ENCODE measurements at regions not wholly inside any gene's neighbourhood (a gene's known extent, or its start where the extent isn't known, plus 50 kb on each side); places are given as distances from the start of the nearest gene placed in this dataset.

DNA sequence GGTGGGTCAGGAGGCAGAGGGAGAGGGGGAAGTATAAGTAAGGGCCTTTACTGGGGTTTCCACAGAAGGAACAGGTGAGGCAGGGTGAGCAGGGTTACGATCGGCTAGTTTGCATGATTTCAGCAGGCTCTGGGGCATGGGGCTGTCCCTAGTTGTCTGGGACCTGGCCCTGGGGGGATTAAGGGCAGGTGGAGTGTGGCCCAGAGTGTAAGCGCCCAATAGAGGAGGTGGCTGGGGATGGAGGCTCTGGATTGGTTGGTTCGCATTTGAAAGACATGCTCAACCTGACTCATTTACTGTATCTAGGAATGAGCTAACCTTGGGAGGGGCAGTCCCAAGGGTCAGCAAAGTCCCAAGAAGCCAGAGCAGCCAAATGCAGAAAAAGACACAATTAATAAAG, 230.3 kb downstream of the MAP2K4 start:
- no peak overlapping the region for H3K4me3 ChIP-seq (ENCODE audit: low read depth, low read length)
- DNase-seq: no peak
- no peak overlapping the region for H3K27ac ChIP-seq
- TF ChIP-seq, protein P1, sequence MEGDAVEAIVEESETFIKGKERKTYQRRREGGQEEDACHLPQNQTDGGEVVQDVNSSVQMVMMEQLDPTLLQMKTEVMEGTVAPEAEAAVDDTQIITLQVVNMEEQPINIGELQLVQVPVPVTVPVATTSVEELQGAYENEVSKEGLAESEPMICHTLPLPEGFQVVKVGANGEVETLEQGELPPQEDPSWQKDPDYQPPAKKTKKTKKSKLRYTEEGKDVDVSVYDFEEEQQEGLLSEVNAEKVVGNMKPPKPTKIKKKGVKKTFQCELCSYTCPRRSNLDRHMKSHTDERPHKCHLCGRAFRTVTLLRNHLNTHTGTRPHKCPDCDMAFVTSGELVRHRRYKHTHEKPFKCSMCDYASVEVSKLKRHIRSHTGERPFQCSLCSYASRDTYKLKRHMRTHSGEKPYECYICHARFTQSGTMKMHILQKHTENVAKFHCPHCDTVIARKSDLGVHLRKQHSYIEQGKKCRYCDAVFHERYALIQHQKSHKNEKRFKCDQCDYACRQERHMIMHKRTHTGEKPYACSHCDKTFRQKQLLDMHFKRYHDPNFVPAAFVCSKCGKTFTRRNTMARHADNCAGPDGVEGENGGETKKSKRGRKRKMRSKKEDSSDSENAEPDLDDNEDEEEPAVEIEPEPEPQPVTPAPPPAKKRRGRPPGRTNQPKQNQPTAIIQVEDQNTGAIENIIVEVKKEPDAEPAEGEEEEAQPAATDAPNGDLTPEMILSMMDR (IDR thresholded peaks at IDR 0.05; ENCODE audit: low read depth, low read length, missing control alignments): no peak
- no peaks in the 10 kb centered on the region for H3K36me3 ChIP-seq (replicated peaks)
- in situ Hi-C loops (cut with HindIII; ENCODE audit: low pct_ligation_motif_present, low sequenced_read_pairs): no loop called here
- H3K27me3 ChIP-seq (replicated peaks): no peaks in the 10 kb centered on the region

DNA sequence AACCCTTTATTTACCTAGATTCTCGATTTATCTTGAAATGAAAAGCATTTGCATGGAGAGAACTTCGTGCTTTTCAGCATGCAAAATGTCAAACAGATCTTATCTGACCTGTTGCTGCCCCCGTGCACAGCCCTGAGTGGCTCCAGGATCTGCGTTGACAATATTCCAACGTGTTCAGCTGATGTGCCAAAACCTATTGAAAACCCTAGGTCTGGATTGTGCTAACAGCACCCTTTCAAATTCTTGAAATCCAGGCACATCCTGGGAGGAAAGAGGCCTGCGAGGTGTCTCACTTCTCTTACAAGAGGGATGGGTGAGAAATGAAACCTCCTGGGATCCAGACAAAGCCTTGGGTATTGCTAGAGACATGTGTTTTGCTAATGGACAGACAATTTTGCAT, 231.8 kb downstream of the MAP2K4 start:
- Histone ChIP-seq H3K27me3 (replicated peaks) (no peaks in the 10 kb centered on the region), H3K36me3 (replicated peaks) (no peaks in the 10 kb centered on the region), H3K27ac (no peak overlapping the region), H3K4me3 (ENCODE audit: low read depth, low read length) (no peak overlapping the region)
- DNase-seq: no peak
- TF ChIP-seq, protein P1 (IDR thresholded peaks at IDR 0.05; ENCODE audit: low read depth, low read length, missing control alignments): no peak
- in situ Hi-C loops (cut with HindIII; ENCODE audit: low pct_ligation_motif_present, low sequenced_read_pairs): no loop called here

DNA sequence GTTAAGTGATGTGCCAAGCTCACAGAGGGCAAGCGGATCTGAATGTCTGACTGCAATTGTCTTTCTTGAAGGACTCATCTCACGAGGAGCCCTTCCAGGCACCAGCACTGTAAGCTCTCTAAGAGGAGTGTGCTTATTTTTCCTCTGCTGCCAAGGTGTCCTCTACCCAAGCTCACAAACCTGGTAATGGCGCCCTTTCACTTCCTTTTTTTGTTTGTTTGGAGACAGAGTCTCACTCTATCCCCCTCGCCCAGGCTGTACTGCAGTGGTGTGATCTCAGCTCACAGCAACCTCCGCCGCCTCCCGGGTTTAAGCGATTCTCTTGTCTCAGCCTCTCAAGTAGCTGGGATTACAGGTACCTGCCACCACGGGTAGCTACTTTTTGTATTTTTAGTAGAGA, 233.8 kb downstream of the MAP2K4 start:
- Histone ChIP-seq H3K4me3 (ENCODE audit: low read depth, low read length) (no peak overlapping the region), H3K27ac (no peak overlapping the region), H3K27me3 (replicated peaks) (no peaks in the 10 kb centered on the region), H3K36me3 (replicated peaks) (no peaks in the 10 kb centered on the region)
- in situ Hi-C loops (cut with HindIII; ENCODE audit: low pct_ligation_motif_present, low sequenced_read_pairs): no loop called here
- TF ChIP-seq, protein P1 (IDR thresholded peaks at IDR 0.05; ENCODE audit: low read depth, low read length, missing control alignments): no peak
- no peak for DNase-seq

DNA sequence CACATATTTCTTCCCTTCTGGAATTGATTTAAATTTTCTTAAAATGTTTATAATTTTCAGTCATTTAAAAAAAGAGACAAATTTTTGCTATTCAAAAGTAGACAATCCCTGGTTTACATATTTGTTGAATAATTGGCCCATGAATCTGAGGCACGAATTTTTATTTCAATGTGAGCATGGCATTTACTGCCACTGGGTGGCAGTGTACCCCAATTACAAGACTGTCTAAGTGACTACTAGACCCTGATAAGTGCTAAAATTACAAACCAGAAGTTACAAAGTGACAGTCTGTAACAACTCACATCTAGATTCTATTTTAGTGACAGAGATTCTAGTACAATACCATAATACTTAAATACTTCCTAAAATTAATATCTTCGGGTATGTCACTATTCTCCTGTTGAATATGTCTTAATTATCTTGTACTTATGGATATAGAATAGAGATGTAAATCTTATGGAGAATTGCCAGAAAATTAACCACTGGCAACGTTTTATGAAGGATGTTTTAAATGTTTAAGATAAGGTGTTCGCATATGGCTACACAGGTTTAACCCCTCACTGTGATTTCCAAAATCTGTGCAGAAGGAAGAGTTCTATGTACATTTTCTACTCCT, 235.8 kb downstream of the MAP2K4 start:
- H3K4me3 ChIP-seq (ENCODE audit: low read depth, low read length): no peak overlapping the region
- H3K27ac ChIP-seq: no peak overlapping the region
- no peaks in the 10 kb centered on the region for H3K27me3 ChIP-seq (replicated peaks)
- TF ChIP-seq, protein P1 (IDR thresholded peaks at IDR 0.05; ENCODE audit: low read depth, low read length, missing control alignments): peak; percentile 74
- peak; percentile 43 for DNase-seq
- no peaks in the 10 kb centered on the region for H3K36me3 ChIP-seq (replicated peaks)
- in situ Hi-C loops (cut with HindIII; ENCODE audit: low pct_ligation_motif_present, low sequenced_read_pairs): no loop called here

DNA sequence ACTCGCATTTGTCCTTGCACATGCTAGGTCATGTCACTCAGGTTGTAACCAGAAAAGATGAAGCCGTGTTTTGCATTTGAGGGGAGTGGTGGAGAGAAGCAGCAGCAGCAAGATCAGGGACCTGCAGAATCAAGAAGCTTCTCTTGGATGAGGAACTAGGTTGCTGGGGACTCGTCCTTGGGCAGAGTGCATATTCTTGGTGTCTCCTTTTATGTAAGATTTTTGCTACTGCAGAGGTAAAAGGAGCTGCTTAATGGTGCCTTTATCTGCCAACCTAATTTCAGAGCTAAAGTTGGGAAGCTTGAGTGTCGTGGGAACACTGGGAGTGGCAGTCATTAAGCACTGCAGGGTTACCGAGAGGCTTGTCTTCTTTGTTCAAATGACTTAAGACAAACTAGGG, 236.5 kb downstream of the MAP2K4 start:
- TF ChIP-seq, protein P1 (IDR thresholded peaks at IDR 0.05; ENCODE audit: low read depth, low read length, missing control alignments): no peak
- in situ Hi-C loops (cut with HindIII; ENCODE audit: low pct_ligation_motif_present, low sequenced_read_pairs): no loop called here
- Histone ChIP-seq H3K4me3 (ENCODE audit: low read depth, low read length) (no peak overlapping the region), H3K36me3 (replicated peaks) (no peaks in the 10 kb centered on the region), H3K27ac (no peak overlapping the region), H3K27me3 (replicated peaks) (no peaks in the 10 kb centered on the region)
- DNase-seq: no peak

DNA sequence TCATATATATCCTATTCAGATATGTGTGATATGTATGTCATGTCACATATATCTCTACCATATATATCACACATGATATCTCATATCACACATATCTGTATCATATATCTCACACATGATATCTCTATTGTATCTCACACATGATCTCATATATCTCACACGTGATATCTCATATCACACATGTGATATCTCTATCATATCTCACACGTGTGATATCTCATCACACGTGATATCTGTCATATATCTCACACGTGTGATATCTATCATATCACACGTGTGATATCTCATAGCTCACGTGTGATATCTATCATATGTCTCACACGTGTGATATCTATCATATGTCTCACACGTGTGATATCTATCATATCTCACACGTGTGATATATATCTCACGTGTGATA, 240.7 kb downstream of the MAP2K4 start:
- no peak for DNase-seq
- Histone ChIP-seq H3K4me3 (ENCODE audit: low read depth, low read length) (no peak overlapping the region), H3K27ac (no peak overlapping the region), H3K36me3 (replicated peaks) (no peaks in the 10 kb centered on the region), H3K27me3 (replicated peaks) (no peaks in the 10 kb centered on the region)
- in situ Hi-C loops (cut with HindIII; ENCODE audit: low pct_ligation_motif_present, low sequenced_read_pairs): no loop called here
- TF ChIP-seq, protein P1 (IDR thresholded peaks at IDR 0.05; ENCODE audit: low read depth, low read length, missing control alignments): no peak
